ENCODE measurements at regions not wholly inside any gene's neighbourhood (a gene's known extent, or its start where the extent isn't known, plus 50 kb on each side); places are given as distances from the start of the nearest gene placed in this dataset.

- Histone ChIP-seq H3K4me3 (no peak overlapping the region), H3K9me3 (no peaks in the 10 kb centered on the region), H3K4me2 (no peak overlapping the region), H3K27ac (no peak overlapping the region), H3K4me1 (no peaks in the 10 kb centered on the region)
- ChIA-PET POLR2A (no interaction called here), CTCF (interaction anchor here (3.5 kb wide), 1 partner anchor 121 kb away, joined by 11 read pairs; no protein-coding TSS in a partner anchor)
- DNase-seq (ENCODE audit: low read depth in 1 of 2, low spot score in 1 of 2) (no peak), ATAC-seq (no peak), FAIRE-seq (no peak)
- TF ChIP-seq RARB (CRISPR knock-in tag; IDR thresholded peaks at IDR 0.05) (no peak), RCOR1 (IDR thresholded peaks at IDR 0.05; ENCODE audit: low read depth, low read length) (no peak), SREBF2 (IDR thresholded peaks at IDR 0.05) (no peak), KDM1A (IDR thresholded peaks at IDR 0.05; ENCODE audit: low read depth) (no peak)
- 85% methylated on average over 1 of the region's 1 CpG for WGBS (ENCODE audit: missing lambda C conversion rate)
Measured at GRCh38 chr18:24605444-24605843, 145.0 kb downstream of the HRH4 start.

DNA sequence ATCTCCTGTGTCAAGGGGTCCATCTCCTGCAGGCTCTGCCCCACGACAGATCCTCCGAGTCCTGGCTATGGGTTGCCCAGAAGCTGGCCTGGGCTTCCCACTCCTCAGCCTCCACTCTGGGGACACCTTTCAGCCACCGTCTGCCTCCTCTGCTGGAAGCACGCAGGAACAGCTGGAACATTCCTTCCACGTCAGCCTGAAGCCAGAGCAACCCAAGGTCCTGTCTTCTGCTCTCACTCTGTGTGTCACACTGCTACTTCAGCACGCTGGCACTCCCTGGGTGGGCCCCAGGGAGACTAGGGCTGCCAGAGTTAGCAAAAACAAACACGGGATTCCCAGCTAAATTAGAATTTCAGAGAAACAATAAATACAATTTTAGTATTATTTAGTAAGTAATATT lies 148.8 kb downstream of the HRH4 start:
- POLR2A ChIA-PET = no interaction called here
- no peaks in the 10 kb centered on the region for H3K9me3 ChIP-seq
- TF ChIP-seq PHF8 (IDR thresholded peaks at IDR 0.05; ENCODE audit: borderline replicate concordance, low read depth) = no peak
- no peak for TF ChIP-seq RCOR1 (IDR thresholded peaks at IDR 0.05; ENCODE audit: low read depth, low read length)
- H3K27ac ChIP-seq = no peak overlapping the region
- no peak overlapping the region for H3K4me2 ChIP-seq
- CTCF ChIA-PET = interaction anchor here (1.1 kb wide), 1 partner anchor 11 kb away, joined by 3 read pairs; no protein-coding TSS in a partner anchor
- FAIRE-seq (no peak), DNase-seq (ENCODE audit: low read depth in 1 of 2, low spot score in 1 of 2) (no peak), ATAC-seq (no peak)
- no peak overlapping the region for H3K4me3 ChIP-seq
- no peaks in the 10 kb centered on the region for H3K4me1 ChIP-seq
- 3% methylated on average over 5 of the region's 7 CpGs for WGBS (ENCODE audit: missing lambda C conversion rate)

DNA sequence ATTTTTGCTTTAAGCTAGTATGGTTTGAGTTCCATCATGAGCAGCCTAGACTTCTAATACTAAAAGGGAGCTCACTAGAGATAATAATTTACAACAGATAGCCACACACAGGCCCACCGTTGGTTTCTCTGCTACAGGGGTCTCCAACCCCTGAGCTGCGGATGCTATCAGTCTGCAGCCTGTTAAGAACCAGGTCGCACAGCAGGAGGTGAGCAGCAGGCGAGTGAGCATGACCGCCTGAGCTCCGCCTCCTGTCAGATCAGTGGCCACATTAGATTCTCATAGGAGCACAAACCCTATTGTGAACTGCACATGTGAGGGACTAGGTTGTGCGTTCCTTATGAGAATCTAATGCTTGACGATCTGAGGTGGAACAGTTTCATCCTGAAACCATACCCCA lies 150.6 kb downstream of the HRH4 start:
- no peak overlapping the region for H3K4me3 ChIP-seq
- no peak overlapping the region for H3K27ac ChIP-seq
- no peak overlapping the region for H3K4me2 ChIP-seq
- DNase-seq (ENCODE audit: low read depth in 1 of 2, low spot score in 1 of 2) (no peak), FAIRE-seq (no peak), ATAC-seq (no peak)
- H3K9me3 ChIP-seq = no peaks in the 10 kb centered on the region
- no peaks in the 10 kb centered on the region for H3K4me1 ChIP-seq
- CTCF ChIA-PET = no interaction called here
- 27% methylated on average over 6 of the region's 8 CpGs for WGBS (ENCODE audit: missing lambda C conversion rate)
- TF ChIP-seq EHMT2 (IDR thresholded peaks at IDR 0.05; ENCODE audit: low read depth) (no peak), ZFP36 (IDR thresholded peaks at IDR 0.05; ENCODE audit: borderline replicate concordance, partially characterized antibody) (no peak), CHD4 (IDR thresholded peaks at IDR 0.05; ENCODE audit: borderline replicate concordance) (no peak), TFCP2L1 (CRISPR knock-in tag; IDR thresholded peaks at IDR 0.05) (no peak), HEYL (CRISPR knock-in tag; IDR thresholded peaks at IDR 0.05) (no peak)
- TF ChIP-seq, protein P1, sequence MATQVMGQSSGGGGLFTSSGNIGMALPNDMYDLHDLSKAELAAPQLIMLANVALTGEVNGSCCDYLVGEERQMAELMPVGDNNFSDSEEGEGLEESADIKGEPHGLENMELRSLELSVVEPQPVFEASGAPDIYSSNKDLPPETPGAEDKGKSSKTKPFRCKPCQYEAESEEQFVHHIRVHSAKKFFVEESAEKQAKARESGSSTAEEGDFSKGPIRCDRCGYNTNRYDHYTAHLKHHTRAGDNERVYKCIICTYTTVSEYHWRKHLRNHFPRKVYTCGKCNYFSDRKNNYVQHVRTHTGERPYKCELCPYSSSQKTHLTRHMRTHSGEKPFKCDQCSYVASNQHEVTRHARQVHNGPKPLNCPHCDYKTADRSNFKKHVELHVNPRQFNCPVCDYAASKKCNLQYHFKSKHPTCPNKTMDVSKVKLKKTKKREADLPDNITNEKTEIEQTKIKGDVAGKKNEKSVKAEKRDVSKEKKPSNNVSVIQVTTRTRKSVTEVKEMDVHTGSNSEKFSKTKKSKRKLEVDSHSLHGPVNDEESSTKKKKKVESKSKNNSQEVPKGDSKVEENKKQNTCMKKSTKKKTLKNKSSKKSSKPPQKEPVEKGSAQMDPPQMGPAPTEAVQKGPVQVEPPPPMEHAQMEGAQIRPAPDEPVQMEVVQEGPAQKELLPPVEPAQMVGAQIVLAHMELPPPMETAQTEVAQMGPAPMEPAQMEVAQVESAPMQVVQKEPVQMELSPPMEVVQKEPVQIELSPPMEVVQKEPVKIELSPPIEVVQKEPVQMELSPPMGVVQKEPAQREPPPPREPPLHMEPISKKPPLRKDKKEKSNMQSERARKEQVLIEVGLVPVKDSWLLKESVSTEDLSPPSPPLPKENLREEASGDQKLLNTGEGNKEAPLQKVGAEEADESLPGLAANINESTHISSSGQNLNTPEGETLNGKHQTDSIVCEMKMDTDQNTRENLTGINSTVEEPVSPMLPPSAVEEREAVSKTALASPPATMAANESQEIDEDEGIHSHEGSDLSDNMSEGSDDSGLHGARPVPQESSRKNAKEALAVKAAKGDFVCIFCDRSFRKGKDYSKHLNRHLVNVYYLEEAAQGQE (IDR thresholded peaks at IDR 0.05) = no peak
- POLR2A ChIA-PET = no interaction called here

DNA sequence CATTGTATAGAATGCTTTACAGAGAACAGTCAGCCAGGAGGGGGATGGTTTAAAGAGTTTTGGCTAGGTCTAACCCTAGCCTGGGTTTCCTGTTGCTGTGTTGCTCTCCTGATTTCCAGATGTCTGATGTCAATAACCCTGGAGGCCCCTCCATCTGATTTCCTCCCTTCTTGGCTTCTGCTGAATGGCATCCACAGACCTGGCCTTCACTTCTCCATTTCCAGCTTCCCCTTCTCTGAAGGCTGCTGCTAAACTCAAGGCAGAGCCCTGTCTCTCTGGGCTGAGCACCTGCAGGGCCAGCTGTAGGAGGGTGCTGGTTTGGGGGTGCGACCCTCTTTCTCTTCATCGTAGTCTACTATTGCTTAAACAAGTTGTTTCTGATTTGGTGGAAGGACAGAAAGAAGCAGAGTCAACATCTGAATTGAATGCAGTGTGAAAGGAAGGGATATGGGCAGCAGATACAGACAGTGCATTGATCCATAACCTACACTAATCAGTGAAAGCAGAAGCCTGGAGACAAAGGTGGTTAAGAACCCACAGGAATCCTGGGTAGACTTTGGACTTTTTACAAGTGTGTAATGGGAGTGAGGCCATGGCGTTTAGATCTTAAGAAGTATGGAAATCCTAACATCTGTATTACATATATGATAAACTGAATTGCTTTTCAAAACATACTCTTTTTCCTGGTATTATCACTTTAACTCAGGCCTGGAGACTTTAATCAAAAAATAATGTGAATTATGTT lies 153.6 kb downstream of the HRH4 start:
- ATAC-seq = no peak
- 16% methylated on average over 3 of the region's 3 CpGs for WGBS (ENCODE audit: missing lambda C conversion rate)
- H3K27ac ChIP-seq = no peak overlapping the region
- H3K9me3 ChIP-seq = no peaks in the 10 kb centered on the region
- H3K4me3 ChIP-seq = no peak overlapping the region
- no peak for TF ChIP-seq ELK1 (IDR thresholded peaks at IDR 0.05; ENCODE audit: low read depth, low read length)
- TF ChIP-seq, protein P2, sequence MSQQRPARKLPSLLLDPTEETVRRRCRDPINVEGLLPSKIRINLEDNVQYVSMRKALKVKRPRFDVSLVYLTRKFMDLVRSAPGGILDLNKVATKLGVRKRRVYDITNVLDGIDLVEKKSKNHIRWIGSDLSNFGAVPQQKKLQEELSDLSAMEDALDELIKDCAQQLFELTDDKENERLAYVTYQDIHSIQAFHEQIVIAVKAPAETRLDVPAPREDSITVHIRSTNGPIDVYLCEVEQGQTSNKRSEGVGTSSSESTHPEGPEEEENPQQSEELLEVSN (IDR thresholded peaks at IDR 0.05; ENCODE audit: borderline replicate concordance, low read depth) = no peak
- TF ChIP-seq HDAC2 (IDR thresholded peaks at IDR 0.05) = no peak
- no peak for TF ChIP-seq HOXA7 (CRISPR knock-in tag; IDR thresholded peaks at IDR 0.05)
- no peak for TF ChIP-seq ZC3H11A (IDR thresholded peaks at IDR 0.05)
- TF ChIP-seq, protein P3, sequence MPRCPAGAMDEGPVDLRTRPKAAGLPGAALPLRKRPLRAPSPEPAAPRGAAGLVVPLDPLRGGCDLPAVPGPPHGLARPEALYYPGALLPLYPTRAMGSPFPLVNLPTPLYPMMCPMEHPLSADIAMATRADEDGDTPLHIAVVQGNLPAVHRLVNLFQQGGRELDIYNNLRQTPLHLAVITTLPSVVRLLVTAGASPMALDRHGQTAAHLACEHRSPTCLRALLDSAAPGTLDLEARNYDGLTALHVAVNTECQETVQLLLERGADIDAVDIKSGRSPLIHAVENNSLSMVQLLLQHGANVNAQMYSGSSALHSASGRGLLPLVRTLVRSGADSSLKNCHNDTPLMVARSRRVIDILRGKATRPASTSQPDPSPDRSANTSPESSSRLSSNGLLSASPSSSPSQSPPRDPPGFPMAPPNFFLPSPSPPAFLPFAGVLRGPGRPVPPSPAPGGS (IDR thresholded peaks at IDR 0.05) = no peak
- H3K4me2 ChIP-seq = no peak overlapping the region
- DNase-seq (ENCODE audit: low read depth in 1 of 2, low spot score in 1 of 2) = no peak
- H3K4me1 ChIP-seq = no peaks in the 10 kb centered on the region
- ChIA-PET CTCF (no interaction called here), POLR2A (no interaction called here)
- no peak for FAIRE-seq

All from A549 (cell line).